ENCODE measurements at regions not wholly inside any gene's neighbourhood (a gene's known extent, or its start where the extent isn't known, plus 50 kb on each side); places are given as distances from the start of the nearest gene placed in this dataset.
"Not testable (repeated sequence)": the region's sequence is repeated elsewhere in the genome, so short reads cannot be mapped to it uniquely, and the experiment has no call there.

GRCh38 chr7:25602730-25603426 lies 374.6 kb upstream of the NPVF start:
- not testable (repeated sequence) for DNase-seq

- not testable (repeated sequence) for DNase-seq
Observed at GRCh38 chr7:25603427-25603740, 375.1 kb upstream of the NPVF start.

- DNase-seq, result no peak
Observed at GRCh38 chr7:25611196-25611595, 382.9 kb upstream of the NPVF start.

- DNase-seq, result no peak
Observed at GRCh38 chr7:25613912-25614311, 385.6 kb upstream of the NPVF start.

GRCh38 chr7:25614415-25614814 lies 386.1 kb upstream of the NPVF start:
- no peak for DNase-seq

GRCh38 chr7:25615003-25615402 lies 386.7 kb upstream of the NPVF start:
- no peak for DNase-seq

GRCh38 chr7:25615593-25615992 lies 387.3 kb upstream of the NPVF start:
- no peak for DNase-seq

GRCh38 chr7:25617214-25617613 lies 388.9 kb upstream of the NPVF start:
- DNase-seq, result no peak

GRCh38 chr7:25617673-25618072 lies 389.4 kb upstream of the NPVF start:
- DNase-seq, result no peak

- DNase-seq, result no peak
Observed at GRCh38 chr7:25619381-25619780, 391.1 kb upstream of the NPVF start.

GRCh38 chr7:25619963-25620799 lies 391.9 kb upstream of the NPVF start:
- no peak for DNase-seq

- DNase-seq, result no peak
Observed at GRCh38 chr7:25621993-25622392, 393.7 kb upstream of the NPVF start.

GRCh38 chr7:25622695-25623094 lies 394.4 kb upstream of the NPVF start:
- no peak for DNase-seq

- DNase-seq, result no peak
Observed at GRCh38 chr7:25624051-25624450, 395.8 kb upstream of the NPVF start.

GRCh38 chr7:25624833-25625232 lies 396.5 kb upstream of the NPVF start:
- DNase-seq, result no peak

GRCh38 chr7:25625306-25625992 lies 397.2 kb upstream of the NPVF start:
- no peak for DNase-seq

- DNase-seq, result no peak
Observed at GRCh38 chr7:25626451-25627131, 398.3 kb upstream of the NPVF start.

- no peak for DNase-seq
Observed at GRCh38 chr7:25628446-25628845, 400.2 kb upstream of the NPVF start.

GRCh38 chr7:25632616-25633015 lies 404.3 kb upstream of the NPVF start:
- DNase-seq, result no peak

- no peak for DNase-seq
Observed at GRCh38 chr7:25633426-25634036, 405.2 kb upstream of the NPVF start.

GRCh38 chr7:25636168-25636567 lies 407.9 kb upstream of the NPVF start:
- DNase-seq, result no peak

- no peak for DNase-seq
Observed at GRCh38 chr7:25636871-25637283, 408.6 kb upstream of the NPVF start.

- DNase-seq, result no peak
Observed at GRCh38 chr7:25638068-25638467, 409.8 kb upstream of the NPVF start.
